NOMO-1 (cell line): ENCODE measurements at regions not wholly inside any gene's neighbourhood (a gene's known extent, or its start where the extent isn't known, plus 50 kb on each side); places are given as distances from the start of the nearest gene placed in this dataset.

Source experiments
- DNase-seq, 2 experiments: peaks; one replicate each; lab custom pipeline; 2025; ENCODE audit not compliant: unreplicated experiment in 2 of 2; lab: John Stamatoyannopoulos, UW

GRCh38 chr20:46811224-46812084 lies 83.2 kb upstream of the EYA2 start:
- no peak for DNase-seq

GRCh38 chr20:46814366-46815232 lies 80.0 kb upstream of the EYA2 start:
- no peak for DNase-seq

- no peak for DNase-seq
Observed at GRCh38 chr20:46816097-46816496, 78.5 kb upstream of the EYA2 start.

- DNase-seq: no peak
Observed at GRCh38 chr20:46816886-46817638, 77.6 kb upstream of the EYA2 start.

GRCh38 chr20:46820682-46821081 lies 74.0 kb upstream of the EYA2 start:
- DNase-seq: no peak

- DNase-seq: no peak
Observed at GRCh38 chr20:46823271-46823751, 71.3 kb upstream of the EYA2 start.

- DNase-seq: no peak
Observed at GRCh38 chr20:46823753-46824152, 70.9 kb upstream of the EYA2 start.

GRCh38 chr20:46826343-46826984 lies 68.2 kb upstream of the EYA2 start:
- no peak for DNase-seq

GRCh38 chr20:46827718-46828458 lies 66.8 kb upstream of the EYA2 start:
- no peak for DNase-seq

- no peak for DNase-seq
Observed at GRCh38 chr20:46828471-46828870, 66.2 kb upstream of the EYA2 start.

- no peak for DNase-seq
Observed at GRCh38 chr20:46830886-46831632, 63.6 kb upstream of the EYA2 start.

- no peak for DNase-seq
Observed at GRCh38 chr20:46831633-46832011, 63.0 kb upstream of the EYA2 start.

GRCh38 chr20:46832555-46832954 lies 62.1 kb upstream of the EYA2 start:
- DNase-seq: no peak

- no peak for DNase-seq
Observed at GRCh38 chr20:46833360-46833759, 61.3 kb upstream of the EYA2 start.

GRCh38 chr20:46835418-46835817 lies 59.2 kb upstream of the EYA2 start:
- no peak for DNase-seq

GRCh38 chr20:46837083-46837482 lies 57.6 kb upstream of the EYA2 start:
- no peak for DNase-seq

- DNase-seq: no peak
Observed at GRCh38 chr20:46838011-46838410, 56.6 kb upstream of the EYA2 start.

GRCh38 chr20:46840054-46840729 lies 54.5 kb upstream of the EYA2 start:
- no peak for DNase-seq
